ENCODE measurements at regions not wholly inside any gene's neighbourhood (a gene's known extent, or its start where the extent isn't known, plus 50 kb on each side); places are given as distances from the start of the nearest gene placed in this dataset.

DNA sequence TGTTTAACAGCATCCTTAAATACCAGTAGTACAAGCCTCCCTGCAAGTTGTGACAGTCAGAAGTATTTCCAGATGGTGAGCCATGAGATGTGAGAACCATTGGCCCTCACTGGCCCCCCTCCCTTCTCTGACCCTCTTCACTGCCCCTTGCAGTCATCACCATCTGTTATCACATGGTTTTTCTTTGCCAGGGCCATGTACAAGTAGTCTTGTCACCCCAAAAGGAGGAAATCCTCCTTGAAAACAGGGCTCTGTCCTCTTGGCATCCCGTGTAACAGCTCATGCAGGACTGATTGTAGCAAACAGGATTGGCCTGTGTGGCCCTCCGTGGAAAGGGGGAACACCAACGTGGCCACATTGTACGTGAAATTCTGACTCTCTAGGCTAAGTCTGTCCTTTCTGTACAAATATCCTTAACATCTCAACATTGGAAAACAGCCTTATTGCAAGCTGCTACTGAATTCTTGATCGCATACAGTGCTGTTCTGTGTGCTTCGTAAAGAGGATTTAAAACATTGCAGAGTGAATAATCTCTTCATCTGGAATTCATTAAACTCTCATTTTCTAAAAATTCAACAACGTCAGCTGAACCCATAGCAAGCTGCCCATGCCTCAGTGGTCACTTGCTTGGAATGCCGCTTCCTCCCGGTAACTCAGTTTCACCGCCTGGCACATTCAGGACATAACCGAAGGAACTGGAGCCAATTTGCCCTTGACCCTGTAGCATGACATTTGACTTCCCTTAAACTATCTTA lies 171.7 kb downstream of the ATPSCKMT start:
- TF ChIP-seq, protein P1, sequence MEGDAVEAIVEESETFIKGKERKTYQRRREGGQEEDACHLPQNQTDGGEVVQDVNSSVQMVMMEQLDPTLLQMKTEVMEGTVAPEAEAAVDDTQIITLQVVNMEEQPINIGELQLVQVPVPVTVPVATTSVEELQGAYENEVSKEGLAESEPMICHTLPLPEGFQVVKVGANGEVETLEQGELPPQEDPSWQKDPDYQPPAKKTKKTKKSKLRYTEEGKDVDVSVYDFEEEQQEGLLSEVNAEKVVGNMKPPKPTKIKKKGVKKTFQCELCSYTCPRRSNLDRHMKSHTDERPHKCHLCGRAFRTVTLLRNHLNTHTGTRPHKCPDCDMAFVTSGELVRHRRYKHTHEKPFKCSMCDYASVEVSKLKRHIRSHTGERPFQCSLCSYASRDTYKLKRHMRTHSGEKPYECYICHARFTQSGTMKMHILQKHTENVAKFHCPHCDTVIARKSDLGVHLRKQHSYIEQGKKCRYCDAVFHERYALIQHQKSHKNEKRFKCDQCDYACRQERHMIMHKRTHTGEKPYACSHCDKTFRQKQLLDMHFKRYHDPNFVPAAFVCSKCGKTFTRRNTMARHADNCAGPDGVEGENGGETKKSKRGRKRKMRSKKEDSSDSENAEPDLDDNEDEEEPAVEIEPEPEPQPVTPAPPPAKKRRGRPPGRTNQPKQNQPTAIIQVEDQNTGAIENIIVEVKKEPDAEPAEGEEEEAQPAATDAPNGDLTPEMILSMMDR (IDR thresholded peaks at IDR 0.05 in 8 of 11, conservative IDR thresholded peaks at IDR 0.05 in 3 of 11) = no peak
- TF ChIP-seq POLR2AphosphoS5 (IDR thresholded peaks at IDR 0.05) = no peak
